Neural cell (in vitro differentiated cells): ENCODE measurements at regions not wholly inside any gene's neighbourhood (a gene's known extent, or its start where the extent isn't known, plus 50 kb on each side); places are given as distances from the start of the nearest gene placed in this dataset.

Experiments
- H2AFZ ChIP-seq: fragments of 200-600, 300-800 bp; sonication (generic), shearing (Covaris generic); 2 replicates; pipeline ENCODE4 v1.6.0; 2014; ENCODE audit warnings: low read depth, mild to moderate bottlenecking, antibody characterized with exemption, low read length, moderate library complexity
- H3F3A ChIP-seq: fragments of 200-600 bp; shearing (Covaris generic); 2 replicates; pipeline ENCODE4 v1.6.1; 2016; ENCODE audit warnings: mild to moderate bottlenecking, moderate library complexity, mixed read lengths, antibody characterized with exemption, low read length; ENCODE audit not compliant: insufficient read depth, poor library complexity, severe bottlenecking
- H3K27ac ChIP-seq: fragments of 200-600, 300-800 bp; sonication (generic), shearing (Covaris generic); 2 replicates; pipeline ENCODE4 v1.5.1; 2014; ENCODE audit warnings: mild to moderate bottlenecking, low read length, moderate library complexity
- H3K27me3 ChIP-seq: fragments of 300-800, 200-600 bp; sonication (generic), shearing (Covaris generic); 2 replicates; pipeline ENCODE4 v1.6.0; 2014; ENCODE audit warnings: mild to moderate bottlenecking, low read depth, low read length, moderate library complexity; ENCODE audit not compliant: insufficient read depth
- H3K36me3 ChIP-seq: fragments of 300-800, 200-600 bp; sonication (generic), shearing (Covaris generic); 2 replicates; pipeline ENCODE4 v1.5.1; 2014; ENCODE audit warnings: mild to moderate bottlenecking, antibody characterized with exemption, low read length, moderate library complexity; ENCODE audit not compliant: insufficient read depth
- H3K4me2 ChIP-seq: fragments of 300-800, 200-600 bp; sonication (generic), shearing (Covaris generic); 2 replicates; pipeline ENCODE4 v1.6.0; 2014; ENCODE audit warnings: mild to moderate bottlenecking, low read length
- H3K4me3 ChIP-seq: fragments of 300-800, 200-600 bp; sonication (generic), shearing (Covaris generic); 2 replicates; pipeline ENCODE4 v1.5.1; 2014; ENCODE audit warnings: mild to moderate bottlenecking, low read length, moderate library complexity
- H3K79me2 ChIP-seq: fragments of 200-600 bp; shearing (Covaris generic); replicated peaks from 2 replicates; pipeline ENCODE4 v1.6.0; 2014; ENCODE audit warnings: mild to moderate bottlenecking, low read length, moderate library complexity; ENCODE audit not compliant: insufficient read depth
- H3K9ac ChIP-seq: fragments of 300-800, 200-600 bp; sonication (generic), shearing (Covaris generic); 2 replicates; pipeline ENCODE4 v1.6.1; 2016; ENCODE audit warnings: mild to moderate bottlenecking, low read length, mixed read lengths
- H3K9me2 ChIP-seq: fragments of 200-600 bp; shearing (Covaris generic); 2 replicates; pipeline ENCODE4 v1.6.1; 2016; ENCODE audit warnings: mild to moderate bottlenecking, low read length, mixed read lengths; ENCODE audit not compliant: insufficient read depth
- H3K9me3 ChIP-seq: fragments of 200-600, 300-800 bp; sonication (generic), shearing (Covaris generic); 2 replicates; pipeline ENCODE4 v1.6.1; 2016; ENCODE audit warnings: mild to moderate bottlenecking, mixed run types, low read length, moderate library complexity, mixed read lengths
- H4K20me1 ChIP-seq: fragments of 200-600 bp; shearing (Covaris generic); 2 replicates; pipeline ENCODE4 v1.6.1; 2016; ENCODE audit warnings: mild to moderate bottlenecking, mixed run types; ENCODE audit not compliant: insufficient read depth
- EP300 ChIP-seq: fragments of 450-650 bp; conservative IDR thresholded peaks from 2 replicates; pipeline ENCODE4 v1.6.1; 2014; ENCODE audit warnings: antibody characterized with exemption, mild to moderate bottlenecking, moderate library complexity; ENCODE audit not compliant: poor library complexity, severe bottlenecking
- EZH2 ChIP-seq: fragments of 200-600, 300-800 bp; shearing (Covaris generic), sonication (generic); IDR thresholded peaks from 2 replicates; pipeline ENCODE4 v1.6.1; 2014; ENCODE audit warnings: antibody characterized with exemption, low read length, borderline replicate concordance, mild to moderate bottlenecking; ENCODE audit not compliant: insufficient read depth, poor library complexity, severe bottlenecking
- MXI1 ChIP-seq: fragments of 450-650 bp; conservative IDR thresholded peaks from 2 replicates; pipeline ENCODE4 v1.6.1; 2014; ENCODE audit warnings: antibody characterized with exemption, mild to moderate bottlenecking; ENCODE audit not compliant: poor library complexity, severe bottlenecking
- POLR2AphosphoS5 ChIP-seq: IDR thresholded peaks from 2 replicates; pipeline ENCODE4 v1.6.1; 2012
- RAD21 ChIP-seq: fragments of 450-650 bp; conservative IDR thresholded peaks from 2 replicates; pipeline ENCODE4 v1.6.1; 2014; ENCODE audit warnings: antibody characterized with exemption, mild to moderate bottlenecking, moderate library complexity
- SMC3 ChIP-seq: fragments of 450-650 bp; conservative IDR thresholded peaks from 2 replicates; pipeline ENCODE4 v1.6.1; 2014; ENCODE audit warnings: antibody characterized with exemption, mild to moderate bottlenecking, moderate library complexity; ENCODE audit not compliant: poor library complexity
- TAF1 ChIP-seq: IDR thresholded peaks from 2 replicates; pipeline ENCODE4 v1.6.1; 2012; ENCODE audit warnings: low read depth
- TF ChIP-seq, protein P1 (sequence below): IDR thresholded peaks from 2 replicates; pipeline ENCODE4 v1.6.1; 2012; ENCODE audit warnings: borderline replicate concordance
- TF ChIP-seq, protein P2 (sequence below): fragments of 450-650 bp; IDR thresholded peaks from 2 replicates; pipeline ENCODE4 v1.5.1; 2014; ENCODE audit warnings: antibody characterized with exemption, mild to moderate bottlenecking, moderate library complexity; ENCODE audit not compliant: poor library complexity, severe bottlenecking

DNA sequence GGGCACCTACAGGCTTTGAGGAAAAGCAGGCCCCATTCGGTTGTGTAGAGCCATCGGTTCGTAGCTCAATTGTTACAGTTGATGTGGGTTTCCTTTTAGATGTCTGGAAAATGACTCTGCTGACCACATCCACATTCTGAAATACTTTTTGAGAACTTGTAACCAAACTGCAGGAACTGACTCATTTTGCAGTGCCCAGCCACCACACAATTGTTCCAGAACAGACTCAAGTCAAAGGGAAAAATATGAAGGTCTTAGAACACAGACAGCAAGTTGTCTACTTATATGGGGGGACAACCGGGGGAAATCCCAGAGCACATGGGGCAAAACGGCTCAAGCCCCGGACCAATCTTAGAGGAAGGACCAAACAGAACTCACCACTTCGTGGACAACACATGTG, 557.6 kb upstream of the DIPK2B start (continued):
- TF ChIP-seq, protein P1, sequence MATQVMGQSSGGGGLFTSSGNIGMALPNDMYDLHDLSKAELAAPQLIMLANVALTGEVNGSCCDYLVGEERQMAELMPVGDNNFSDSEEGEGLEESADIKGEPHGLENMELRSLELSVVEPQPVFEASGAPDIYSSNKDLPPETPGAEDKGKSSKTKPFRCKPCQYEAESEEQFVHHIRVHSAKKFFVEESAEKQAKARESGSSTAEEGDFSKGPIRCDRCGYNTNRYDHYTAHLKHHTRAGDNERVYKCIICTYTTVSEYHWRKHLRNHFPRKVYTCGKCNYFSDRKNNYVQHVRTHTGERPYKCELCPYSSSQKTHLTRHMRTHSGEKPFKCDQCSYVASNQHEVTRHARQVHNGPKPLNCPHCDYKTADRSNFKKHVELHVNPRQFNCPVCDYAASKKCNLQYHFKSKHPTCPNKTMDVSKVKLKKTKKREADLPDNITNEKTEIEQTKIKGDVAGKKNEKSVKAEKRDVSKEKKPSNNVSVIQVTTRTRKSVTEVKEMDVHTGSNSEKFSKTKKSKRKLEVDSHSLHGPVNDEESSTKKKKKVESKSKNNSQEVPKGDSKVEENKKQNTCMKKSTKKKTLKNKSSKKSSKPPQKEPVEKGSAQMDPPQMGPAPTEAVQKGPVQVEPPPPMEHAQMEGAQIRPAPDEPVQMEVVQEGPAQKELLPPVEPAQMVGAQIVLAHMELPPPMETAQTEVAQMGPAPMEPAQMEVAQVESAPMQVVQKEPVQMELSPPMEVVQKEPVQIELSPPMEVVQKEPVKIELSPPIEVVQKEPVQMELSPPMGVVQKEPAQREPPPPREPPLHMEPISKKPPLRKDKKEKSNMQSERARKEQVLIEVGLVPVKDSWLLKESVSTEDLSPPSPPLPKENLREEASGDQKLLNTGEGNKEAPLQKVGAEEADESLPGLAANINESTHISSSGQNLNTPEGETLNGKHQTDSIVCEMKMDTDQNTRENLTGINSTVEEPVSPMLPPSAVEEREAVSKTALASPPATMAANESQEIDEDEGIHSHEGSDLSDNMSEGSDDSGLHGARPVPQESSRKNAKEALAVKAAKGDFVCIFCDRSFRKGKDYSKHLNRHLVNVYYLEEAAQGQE = no peak
- no peak for TF ChIP-seq MXI1
- TF ChIP-seq SMC3 = no peak

DNA sequence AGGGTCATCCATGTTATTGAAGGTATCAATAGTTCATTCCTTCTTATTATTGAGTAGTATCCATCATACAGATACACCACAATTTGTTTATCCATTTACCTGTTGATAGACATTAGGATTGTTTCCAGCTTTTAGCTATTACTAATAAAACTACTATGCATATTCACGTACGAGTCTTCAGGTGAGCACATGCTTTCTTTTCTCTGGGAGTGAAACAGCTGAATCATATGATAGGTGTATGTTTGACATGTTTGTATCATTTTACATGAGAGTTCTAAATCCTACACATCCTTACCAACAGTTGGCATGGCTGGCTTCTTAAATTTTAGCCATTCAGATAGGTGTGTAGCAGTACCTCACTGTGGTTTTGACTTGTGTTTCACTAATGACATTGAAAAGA, 556.6 kb upstream of the DIPK2B start:
- H3K9me3 ChIP-seq = no peaks in the 10 kb centered on the region
- H3K36me3 ChIP-seq = no peaks in the 10 kb centered on the region
- TF ChIP-seq, protein P2, sequence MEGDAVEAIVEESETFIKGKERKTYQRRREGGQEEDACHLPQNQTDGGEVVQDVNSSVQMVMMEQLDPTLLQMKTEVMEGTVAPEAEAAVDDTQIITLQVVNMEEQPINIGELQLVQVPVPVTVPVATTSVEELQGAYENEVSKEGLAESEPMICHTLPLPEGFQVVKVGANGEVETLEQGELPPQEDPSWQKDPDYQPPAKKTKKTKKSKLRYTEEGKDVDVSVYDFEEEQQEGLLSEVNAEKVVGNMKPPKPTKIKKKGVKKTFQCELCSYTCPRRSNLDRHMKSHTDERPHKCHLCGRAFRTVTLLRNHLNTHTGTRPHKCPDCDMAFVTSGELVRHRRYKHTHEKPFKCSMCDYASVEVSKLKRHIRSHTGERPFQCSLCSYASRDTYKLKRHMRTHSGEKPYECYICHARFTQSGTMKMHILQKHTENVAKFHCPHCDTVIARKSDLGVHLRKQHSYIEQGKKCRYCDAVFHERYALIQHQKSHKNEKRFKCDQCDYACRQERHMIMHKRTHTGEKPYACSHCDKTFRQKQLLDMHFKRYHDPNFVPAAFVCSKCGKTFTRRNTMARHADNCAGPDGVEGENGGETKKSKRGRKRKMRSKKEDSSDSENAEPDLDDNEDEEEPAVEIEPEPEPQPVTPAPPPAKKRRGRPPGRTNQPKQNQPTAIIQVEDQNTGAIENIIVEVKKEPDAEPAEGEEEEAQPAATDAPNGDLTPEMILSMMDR = no peak
- no peak for TF ChIP-seq SMC3
- no peak for TF ChIP-seq POLR2AphosphoS5
- no peak for TF ChIP-seq MXI1
- TF ChIP-seq EP300 = no peak
- TF ChIP-seq, protein P1 = no peak
- TF ChIP-seq RAD21 = no peak
- no peak for TF ChIP-seq EZH2
- no peak for TF ChIP-seq TAF1
- no peak overlapping the region for H3K4me3 ChIP-seq
- no peaks in the 10 kb centered on the region for H4K20me1 ChIP-seq
- H2AFZ ChIP-seq = no peak overlapping the region
- no peak overlapping the region for H3K9ac ChIP-seq
- H3K27ac ChIP-seq = no peak overlapping the region
- H3K9me2 ChIP-seq = no peaks in the 10 kb centered on the region
- H3K79me2 ChIP-seq = no peaks in the 10 kb centered on the region
- H3K27me3 ChIP-seq = no peaks in the 10 kb centered on the region
- no peaks in the 10 kb centered on the region for H3F3A ChIP-seq
- H3K4me2 ChIP-seq = no peak overlapping the region
